ENCODE measurements at regions not wholly inside any gene's neighbourhood (a gene's known extent, or its start where the extent isn't known, plus 50 kb on each side); places are given as distances from the start of the nearest gene placed in this dataset.
"Not testable (repeated sequence)": the region's sequence is repeated elsewhere in the genome, so short reads cannot be mapped to it uniquely, and the experiment has no call there.

DNA sequence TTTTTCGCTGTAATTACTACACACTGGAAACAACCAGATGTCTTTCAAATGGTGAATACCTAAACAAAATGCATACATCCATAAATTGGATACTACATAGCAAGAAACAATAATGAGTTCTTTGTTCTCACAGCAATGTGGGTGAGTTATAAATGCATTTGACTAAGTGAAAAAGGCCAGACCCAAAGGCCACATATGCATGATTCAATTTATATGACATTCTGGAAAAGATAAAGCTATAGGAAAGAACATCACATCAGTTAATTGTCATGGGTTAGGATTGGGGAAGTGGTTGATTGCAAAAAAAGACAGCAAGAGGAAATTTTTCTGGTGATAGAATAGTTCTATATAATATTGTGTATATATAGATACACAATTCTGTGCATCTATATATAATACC, 198.9 kb downstream of the CYLC2 start:
- no peaks in the 10 kb centered on the region for H3K27me3 Mint-ChIP-seq
- ATAC-seq, result no peak
- peaks cover 8% of the 10 kb centered on the region for H3K9me3 Mint-ChIP-seq
- no peaks in the 10 kb centered on the region for H3K4me1 Mint-ChIP-seq (ENCODE audit: low read depth in 2 of 2)
- H3K27ac Mint-ChIP-seq, result no peak overlapping the region
- H3K4me3 Mint-ChIP-seq, result no peak overlapping the region
- H3K36me3 Mint-ChIP-seq, result no peaks in the 10 kb centered on the region
- DNase-seq (ENCODE audit: low spot score), result no peak

DNA sequence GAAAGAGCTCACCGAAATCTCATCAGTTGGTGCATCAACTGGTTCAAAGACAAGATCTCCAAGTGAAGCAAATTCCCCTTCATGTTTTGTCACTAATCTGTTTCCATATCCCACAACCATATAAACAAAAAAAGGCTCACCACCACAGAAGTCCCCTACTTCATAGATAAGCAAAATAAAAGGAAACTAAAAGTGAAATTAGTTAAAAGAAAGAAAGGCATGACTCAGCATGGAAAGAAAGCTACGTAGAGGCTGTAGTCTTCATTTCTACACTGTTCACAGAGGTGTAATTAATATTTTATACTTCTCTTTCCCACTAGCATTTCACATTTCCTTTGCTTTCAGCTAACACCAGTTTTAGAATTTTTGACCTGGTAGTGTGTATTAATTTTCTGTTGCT, 208.0 kb downstream of the CYLC2 start:
- H3K27ac Mint-ChIP-seq, result no peak overlapping the region
- no peaks in the 10 kb centered on the region for H3K4me1 Mint-ChIP-seq (ENCODE audit: low read depth in 2 of 2)
- H3K4me3 Mint-ChIP-seq, result no peak overlapping the region
- ATAC-seq (no peak), DNase-seq (ENCODE audit: low spot score) (no peak)
- H3K9me3 Mint-ChIP-seq, result peaks cover 7% of the 10 kb centered on the region
- no peaks in the 10 kb centered on the region for H3K36me3 Mint-ChIP-seq
- no peaks in the 10 kb centered on the region for H3K27me3 Mint-ChIP-seq

GRCh38 chr9:103205881-103206585, 210.9 kb downstream of the CYLC2 start:
- DNase-seq (ENCODE audit: low spot score); ATAC-seq; H3K4me1 Mint-ChIP-seq (ENCODE audit: low read depth in 2 of 2); H3K27me3 Mint-ChIP-seq; H3K27ac Mint-ChIP-seq; H3K4me3 Mint-ChIP-seq: not testable (repeated sequence)
- Mint-ChIP-seq H3K36me3 (peaks cover 12% of the 10 kb centered on the region), H3K9me3 (peaks cover 19% of the 10 kb centered on the region)

GRCh38 chr9:103210607-103211006, 215.5 kb downstream of the CYLC2 start:
- Mint-ChIP-seq H3K4me3 (no peak overlapping the region), H3K27me3 (no peaks in the 10 kb centered on the region), H3K27ac (no peak overlapping the region), H3K36me3 (peaks cover 12% of the 10 kb centered on the region), H3K4me1 (ENCODE audit: low read depth in 2 of 2) (no peaks in the 10 kb centered on the region), H3K9me3 (peaks cover 16% of the 10 kb centered on the region)
- ATAC-seq, result no peak
- DNase-seq (ENCODE audit: low spot score), result no peak

- ATAC-seq (no peak), DNase-seq (ENCODE audit: low spot score) (no peak)
- Mint-ChIP-seq H3K36me3 (peaks cover 4% of the 10 kb centered on the region), H3K4me1 (ENCODE audit: low read depth in 2 of 2) (no peaks in the 10 kb centered on the region), H3K27ac (no peak overlapping the region), H3K27me3 (no peaks in the 10 kb centered on the region), H3K4me3 (no peak overlapping the region), H3K9me3 (peaks cover 20% of the 10 kb centered on the region)
Measured at GRCh38 chr9:103215197-103215596, 220.1 kb downstream of the CYLC2 start.

DNA sequence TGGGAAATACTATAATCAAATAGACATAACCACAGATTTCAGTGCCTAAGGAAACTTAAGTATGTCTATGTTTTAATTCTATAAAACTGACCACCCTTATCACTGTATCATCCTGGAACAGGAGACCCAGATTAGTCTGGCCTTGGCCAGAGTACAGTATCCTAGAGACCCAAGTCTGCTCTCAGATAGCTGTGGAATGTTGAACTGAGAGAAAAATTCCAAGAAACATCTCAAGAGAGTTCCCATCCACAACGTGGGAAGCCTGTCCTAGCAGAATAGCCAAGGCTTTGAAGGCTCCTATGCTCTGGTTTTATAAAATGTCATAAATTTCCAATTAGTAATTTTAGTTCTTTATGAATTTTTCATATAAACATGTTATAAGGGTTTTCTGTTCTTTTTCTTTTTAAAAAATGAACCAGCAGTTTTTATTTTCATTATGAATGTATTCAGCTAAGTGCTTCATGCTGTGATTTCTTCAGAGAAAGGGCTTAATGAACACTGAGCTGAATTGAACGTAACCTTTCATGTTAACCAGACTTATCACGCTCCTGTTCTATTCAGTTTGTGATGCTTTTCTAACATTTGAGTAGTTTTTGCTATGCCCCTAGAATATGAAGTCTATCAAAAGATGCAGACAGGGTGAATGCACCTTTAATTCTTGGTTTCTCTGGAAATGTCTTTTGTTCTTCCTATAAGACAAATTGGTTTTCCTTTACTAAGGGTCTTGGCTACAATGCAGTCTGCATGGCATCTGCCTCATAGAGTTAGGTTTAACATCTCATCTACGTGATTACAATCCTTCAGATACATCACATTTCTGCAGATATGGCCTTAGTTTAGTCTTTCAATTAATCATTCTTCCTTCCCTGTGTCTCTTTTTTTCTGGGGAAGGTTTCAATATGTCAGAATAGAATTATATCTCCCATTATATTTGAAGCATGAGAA, 230.8 kb downstream of the CYLC2 start:
- no peak overlapping the region for H3K27ac Mint-ChIP-seq
- H3K4me1 Mint-ChIP-seq (ENCODE audit: low read depth in 2 of 2), result no peaks in the 10 kb centered on the region
- ATAC-seq (no peak), DNase-seq (ENCODE audit: low spot score) (no peak)
- H3K27me3 Mint-ChIP-seq, result no peaks in the 10 kb centered on the region
- H3K4me3 Mint-ChIP-seq, result no peak overlapping the region
- no peaks in the 10 kb centered on the region for H3K36me3 Mint-ChIP-seq
- H3K9me3 Mint-ChIP-seq, result peaks cover 18% of the 10 kb centered on the region

GRCh38 chr9:103226647-103227013, 231.5 kb downstream of the CYLC2 start:
- Mint-ChIP-seq H3K9me3 (peaks cover 17% of the 10 kb centered on the region), H3K4me1 (ENCODE audit: low read depth in 2 of 2) (no peaks in the 10 kb centered on the region), H3K27ac (no peak overlapping the region), H3K27me3 (no peaks in the 10 kb centered on the region), H3K4me3 (no peak overlapping the region), H3K36me3 (no peaks in the 10 kb centered on the region)
- no peak for ATAC-seq
- DNase-seq (ENCODE audit: low spot score), result no peak

GRCh38 chr9:103237571-103238109, 242.5 kb downstream of the CYLC2 start:
- peaks cover 20% of the 10 kb centered on the region for H3K36me3 Mint-ChIP-seq
- not testable (repeated sequence) for H3K27me3 Mint-ChIP-seq; ATAC-seq; DNase-seq (ENCODE audit: low spot score); H3K27ac Mint-ChIP-seq; H3K4me3 Mint-ChIP-seq; H3K4me1 Mint-ChIP-seq (ENCODE audit: low read depth in 2 of 2)
- peaks cover 26% of the 10 kb centered on the region for H3K9me3 Mint-ChIP-seq

DNA sequence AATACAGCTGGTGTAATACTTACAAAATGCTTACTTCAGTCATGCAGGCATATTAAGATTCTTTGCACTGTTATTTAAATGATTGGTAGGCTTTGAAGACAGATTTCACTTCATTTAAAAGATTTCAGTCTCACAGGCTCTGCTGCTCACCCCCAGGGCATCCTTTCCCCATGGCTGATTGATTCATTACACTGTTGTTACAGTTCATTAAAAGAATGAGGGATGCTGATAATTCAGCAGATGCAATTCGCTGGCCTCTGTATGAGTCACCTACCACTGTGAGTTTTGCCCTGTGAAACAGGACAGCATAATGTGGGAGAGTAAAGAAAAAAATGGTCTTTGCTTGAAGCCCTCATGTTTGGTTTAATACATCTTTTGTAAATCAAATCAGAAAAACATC, 246.9 kb downstream of the CYLC2 start:
- DNase-seq (ENCODE audit: low spot score) (no peak), ATAC-seq (no peak)
- peaks cover 15% of the 10 kb centered on the region for H3K9me3 Mint-ChIP-seq
- no peak overlapping the region for H3K4me3 Mint-ChIP-seq
- H3K36me3 Mint-ChIP-seq, result no peaks in the 10 kb centered on the region
- no peaks in the 10 kb centered on the region for H3K4me1 Mint-ChIP-seq (ENCODE audit: low read depth in 2 of 2)
- no peaks in the 10 kb centered on the region for H3K27me3 Mint-ChIP-seq
- no peak overlapping the region for H3K27ac Mint-ChIP-seq

DNA sequence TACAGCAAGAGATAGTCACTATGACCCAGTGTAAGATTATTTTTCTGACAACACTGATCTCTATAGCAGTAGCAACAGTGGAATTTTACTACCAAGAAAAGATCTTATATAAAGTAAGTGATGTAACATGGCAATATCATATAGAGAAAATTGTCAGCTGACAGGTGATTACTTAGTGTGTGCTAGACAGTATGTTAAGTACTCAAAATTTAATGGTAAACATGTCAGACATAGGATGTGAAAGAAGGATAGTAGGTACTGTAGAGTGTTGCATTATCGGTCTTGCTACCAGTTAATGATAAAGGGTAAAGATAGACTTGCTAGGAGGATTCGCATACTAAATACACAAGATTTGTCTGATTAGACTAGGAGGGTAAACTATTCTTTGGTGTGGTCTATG, 247.4 kb downstream of the CYLC2 start:
- ATAC-seq (no peak), DNase-seq (ENCODE audit: low spot score) (no peak)
- no peaks in the 10 kb centered on the region for H3K36me3 Mint-ChIP-seq
- H3K27me3 Mint-ChIP-seq, result no peaks in the 10 kb centered on the region
- peaks cover 16% of the 10 kb centered on the region for H3K9me3 Mint-ChIP-seq
- no peaks in the 10 kb centered on the region for H3K4me1 Mint-ChIP-seq (ENCODE audit: low read depth in 2 of 2)
- no peak overlapping the region for H3K4me3 Mint-ChIP-seq
- H3K27ac Mint-ChIP-seq, result no peak overlapping the region

- no peak overlapping the region for H3K4me3 Mint-ChIP-seq
- no peak for ATAC-seq
- H3K9me3 Mint-ChIP-seq, result peaks cover 18% of the 10 kb centered on the region
- no peak overlapping the region for H3K27ac Mint-ChIP-seq
- H3K27me3 Mint-ChIP-seq, result no peaks in the 10 kb centered on the region
- H3K4me1 Mint-ChIP-seq (ENCODE audit: low read depth in 2 of 2), result no peaks in the 10 kb centered on the region
- DNase-seq (ENCODE audit: low spot score), result no peak
- no peaks in the 10 kb centered on the region for H3K36me3 Mint-ChIP-seq
Measured at GRCh38 chr9:103243553-103243952, 248.4 kb downstream of the CYLC2 start.

DNA sequence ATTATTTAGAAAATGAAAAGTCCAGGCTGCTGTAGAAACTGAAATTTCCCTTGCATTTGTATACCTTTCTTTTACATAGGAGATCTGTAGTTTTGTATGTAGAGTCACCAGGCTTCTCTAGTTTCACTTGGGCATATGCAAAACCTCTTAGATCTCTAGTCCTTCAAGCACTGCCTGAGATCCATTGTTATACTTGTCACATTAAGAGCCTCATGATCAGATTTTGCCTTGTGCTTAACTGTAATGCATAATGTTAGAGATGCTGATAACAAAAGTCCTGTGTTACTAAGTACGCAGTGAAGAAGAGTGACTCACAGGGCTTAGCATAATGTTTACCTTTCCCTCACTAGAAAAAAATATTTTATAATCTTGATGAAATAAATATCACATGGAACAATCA, 250.2 kb downstream of the CYLC2 start:
- Mint-ChIP-seq H3K27me3 (no peaks in the 10 kb centered on the region), H3K4me1 (ENCODE audit: low read depth in 2 of 2) (no peaks in the 10 kb centered on the region), H3K36me3 (no peaks in the 10 kb centered on the region), H3K27ac (no peak overlapping the region), H3K4me3 (no peak overlapping the region), H3K9me3 (peaks cover 15% of the 10 kb centered on the region)
- DNase-seq (ENCODE audit: low spot score) (no peak), ATAC-seq (no peak)

- ATAC-seq, result no peak
- H3K27ac Mint-ChIP-seq, result no peak overlapping the region
Measured at GRCh38 chr9:103261951-103262350, 266.8 kb downstream of the CYLC2 start.

GRCh38 chr9:103266064-103266463, 270.9 kb downstream of the CYLC2 start:
- Mint-ChIP-seq H3K27ac (no peak overlapping the region), H3K4me1 (ENCODE audit: low read depth in 2 of 2) (no peaks in the 10 kb centered on the region), H3K4me3 (no peak overlapping the region)

More at GRCh38 chr9:103261951-103262350, 266.8 kb downstream of the CYLC2 start:
- H3K9me3 Mint-ChIP-seq, result peaks cover 21% of the 10 kb centered on the region
- H3K4me3 Mint-ChIP-seq, result no peak overlapping the region
- H3K36me3 Mint-ChIP-seq, result peaks cover 5% of the 10 kb centered on the region
- no peak for DNase-seq (ENCODE audit: low spot score)
- H3K27me3 Mint-ChIP-seq, result no peaks in the 10 kb centered on the region
- no peaks in the 10 kb centered on the region for H3K4me1 Mint-ChIP-seq (ENCODE audit: low read depth in 2 of 2)

More at GRCh38 chr9:103266064-103266463, 270.9 kb downstream of the CYLC2 start:
- ATAC-seq (no peak), DNase-seq (ENCODE audit: low spot score) (no peak)
- peaks cover 14% of the 10 kb centered on the region for H3K9me3 Mint-ChIP-seq
- no peaks in the 10 kb centered on the region for H3K36me3 Mint-ChIP-seq
- H3K27me3 Mint-ChIP-seq, result no peaks in the 10 kb centered on the region

All from natural killer cell treated with Interleukin-12 subunit alpha and Interleukin-12 subunit beta and Interleukin-15 and Interleukin-18, amount 100 ng/mL, for 72 hours (primary cell).